SU-DHL-6 (cell line): ENCODE measurements at regions not wholly inside any gene's neighbourhood (a gene's known extent, or its start where the extent isn't known, plus 50 kb on each side); places are given as distances from the start of the nearest gene placed in this dataset.

Experiments
- H2AFZ ChIP-seq: fragments of 200-600 bp; sonication (generic); 2 replicates; pipeline ENCODE4 v1.6.1; 2014; ENCODE audit warnings: low read depth, mild to moderate bottlenecking, moderate library complexity, mixed read lengths, antibody characterized with exemption, low read length; ENCODE audit not compliant: severe bottlenecking
- H3F3A ChIP-seq: fragments of 200-600 bp; shearing (Covaris generic); 2 replicates; pipeline ENCODE4 v1.6.0; 2016; ENCODE audit warnings: antibody characterized with exemption, mild to moderate bottlenecking; ENCODE audit not compliant: insufficient read depth
- H3K27ac ChIP-seq: fragments of 200-600 bp; sonication (generic); 2 replicates; pipeline ENCODE4 v1.5.1; 2016; ENCODE audit warnings: low read depth, mild to moderate bottlenecking, low read length, moderate library complexity, mixed read lengths
- H3K27me3 ChIP-seq: fragments of 200-600 bp; sonication (generic), shearing (Covaris generic); 2 replicates; pipeline ENCODE4 v1.6.0; 2014; ENCODE audit warnings: mild to moderate bottlenecking, low read length
- H3K36me3 ChIP-seq: fragments of 200-600 bp; sonication (generic); 2 replicates; pipeline ENCODE4 v1.6.1; 2014; ENCODE audit warnings: mild to moderate bottlenecking, low read length, mixed read lengths
- H3K4me2 ChIP-seq: fragments of 300-600, 200-600 bp; shearing (Covaris generic), sonication (generic); 2 replicates; pipeline ENCODE4 v1.6.0; 2014; ENCODE audit warnings: low read length, low read depth, mild to moderate bottlenecking; ENCODE audit not compliant: poor library complexity, severe bottlenecking
- H3K4me3 ChIP-seq: fragments of 200-600 bp; sonication (generic); 2 replicates; pipeline ENCODE4 v1.5.1; 2014; ENCODE audit warnings: antibody characterized with exemption, low read length, mild to moderate bottlenecking, mixed read lengths; ENCODE audit not compliant: insufficient read depth, poor library complexity, severe bottlenecking
- H3K79me2 ChIP-seq: fragments of 200-600 bp; sonication (generic); 2 replicates; pipeline ENCODE4 v1.6.1; 2014; ENCODE audit warnings: mild to moderate bottlenecking, low read length, moderate library complexity; ENCODE audit not compliant: insufficient read depth
- H3K9ac ChIP-seq: fragments of 200-600 bp; sonication (generic); 2 replicates; pipeline ENCODE4 v1.7.0; 2014; ENCODE audit warnings: mild to moderate bottlenecking, low read length
- H3K9me2 ChIP-seq: fragments of 200-600 bp; sonication (generic); replicated peaks from 2 replicates; pipeline ENCODE4 v1.6.1; 2014; ENCODE audit warnings: low read length; ENCODE audit not compliant: insufficient read depth
- H3K9me3 ChIP-seq: fragments of 200-600 bp; sonication (generic); 2 replicates; pipeline ENCODE4 v1.6.1; 2014; ENCODE audit warnings: low read length, mixed read lengths; ENCODE audit not compliant: insufficient read depth
- H4K20me1 ChIP-seq: fragments of 200-600 bp; sonication (generic); 2 replicates; pipeline ENCODE4 v1.6.1; 2014; ENCODE audit warnings: low read depth, mild to moderate bottlenecking, antibody characterized with exemption, low read length, moderate library complexity, mixed read lengths
- EZH2phosphoT487 ChIP-seq: fragments of 200-600 bp; sonication (generic), shearing (Covaris generic); conservative IDR thresholded peaks from 2 replicates; pipeline ENCODE4 v1.6.1; 2018; ENCODE audit warnings: mild to moderate bottlenecking, antibody characterized with exemption, low read length, moderate library complexity, mixed read lengths
- TF ChIP-seq, protein P1 (sequence below): fragments of 200-600 bp; sonication (generic); IDR thresholded peaks from one replicate; pipeline ENCODE4 v1.5.1; 2017; ENCODE audit warnings: antibody characterized with exemption, mild to moderate bottlenecking, low read length, moderate library complexity; ENCODE audit not compliant: insufficient read depth, poor library complexity, severe bottlenecking

DNA sequence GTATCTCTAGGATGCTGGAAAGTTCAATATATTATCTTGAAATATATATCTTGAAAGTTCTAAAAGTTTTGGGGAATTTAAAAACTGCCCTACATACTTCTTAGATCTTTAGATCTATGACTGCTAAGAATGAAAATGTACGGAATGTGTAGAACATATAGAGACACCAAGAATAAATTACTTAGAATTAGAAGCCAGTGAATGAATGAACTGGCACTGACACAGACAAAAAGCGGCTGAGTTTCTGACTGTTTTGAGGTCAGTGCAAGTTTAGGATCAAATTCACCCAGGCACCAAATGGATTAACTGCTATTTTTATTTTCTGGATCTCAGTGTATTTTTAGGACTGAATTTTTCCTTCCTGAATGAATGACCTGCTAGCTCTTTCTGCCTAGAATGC is 411.2 kb downstream of the KCTD12 start:
- H2AFZ ChIP-seq, result no peak overlapping the region
- H3K9me2 ChIP-seq, result no peaks in the 10 kb centered on the region
- no peaks in the 10 kb centered on the region for H3K79me2 ChIP-seq
- H3F3A ChIP-seq, result no peaks in the 10 kb centered on the region
- TF ChIP-seq, protein P1, sequence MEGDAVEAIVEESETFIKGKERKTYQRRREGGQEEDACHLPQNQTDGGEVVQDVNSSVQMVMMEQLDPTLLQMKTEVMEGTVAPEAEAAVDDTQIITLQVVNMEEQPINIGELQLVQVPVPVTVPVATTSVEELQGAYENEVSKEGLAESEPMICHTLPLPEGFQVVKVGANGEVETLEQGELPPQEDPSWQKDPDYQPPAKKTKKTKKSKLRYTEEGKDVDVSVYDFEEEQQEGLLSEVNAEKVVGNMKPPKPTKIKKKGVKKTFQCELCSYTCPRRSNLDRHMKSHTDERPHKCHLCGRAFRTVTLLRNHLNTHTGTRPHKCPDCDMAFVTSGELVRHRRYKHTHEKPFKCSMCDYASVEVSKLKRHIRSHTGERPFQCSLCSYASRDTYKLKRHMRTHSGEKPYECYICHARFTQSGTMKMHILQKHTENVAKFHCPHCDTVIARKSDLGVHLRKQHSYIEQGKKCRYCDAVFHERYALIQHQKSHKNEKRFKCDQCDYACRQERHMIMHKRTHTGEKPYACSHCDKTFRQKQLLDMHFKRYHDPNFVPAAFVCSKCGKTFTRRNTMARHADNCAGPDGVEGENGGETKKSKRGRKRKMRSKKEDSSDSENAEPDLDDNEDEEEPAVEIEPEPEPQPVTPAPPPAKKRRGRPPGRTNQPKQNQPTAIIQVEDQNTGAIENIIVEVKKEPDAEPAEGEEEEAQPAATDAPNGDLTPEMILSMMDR, result no peak
- no peaks in the 10 kb centered on the region for H4K20me1 ChIP-seq
- no peak overlapping the region for H3K4me2 ChIP-seq
- no peaks in the 10 kb centered on the region for H3K9me3 ChIP-seq
- H3K9ac ChIP-seq, result no peak overlapping the region
- H3K27me3 ChIP-seq, result no peaks in the 10 kb centered on the region
- no peak overlapping the region for H3K27ac ChIP-seq
- no peak overlapping the region for H3K4me3 ChIP-seq
- H3K36me3 ChIP-seq, result no peaks in the 10 kb centered on the region

DNA sequence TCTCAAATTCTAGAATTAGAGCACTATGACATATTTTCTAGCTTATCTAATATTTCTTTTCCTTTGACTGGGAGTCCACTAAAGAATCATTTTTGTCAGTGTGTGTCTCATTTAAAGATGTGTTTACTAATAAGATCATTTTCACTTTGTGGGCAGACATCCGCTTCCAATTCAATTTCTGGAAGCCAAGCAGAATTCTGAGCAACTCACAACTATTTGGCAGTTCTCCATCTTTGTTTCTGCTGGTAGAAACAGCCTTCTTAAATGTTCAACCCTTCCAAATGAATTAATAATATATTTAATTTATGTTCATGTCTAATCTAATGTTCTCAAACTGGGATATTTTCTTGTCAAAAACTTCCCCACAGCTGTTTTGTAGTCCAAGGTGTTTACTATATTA is 411.8 kb downstream of the KCTD12 start:
- Histone ChIP-seq H3K27ac (no peak overlapping the region), H3K4me3 (no peak overlapping the region), H3K4me2 (no peak overlapping the region), H4K20me1 (no peaks in the 10 kb centered on the region), H3K9ac (no peak overlapping the region), H2AFZ (no peak overlapping the region), H3K36me3 (no peaks in the 10 kb centered on the region), H3K9me3 (no peaks in the 10 kb centered on the region), H3K9me2 (no peaks in the 10 kb centered on the region), H3K79me2 (no peaks in the 10 kb centered on the region), H3F3A (no peaks in the 10 kb centered on the region), H3K27me3 (no peaks in the 10 kb centered on the region)
- TF ChIP-seq EZH2phosphoT487, result no peak
- TF ChIP-seq, protein P1, result no peak

- Histone ChIP-seq H3K9me2 (no peaks in the 10 kb centered on the region), H3F3A (no peaks in the 10 kb centered on the region), H3K9ac (no peak overlapping the region), H4K20me1 (no peaks in the 10 kb centered on the region), H3K4me3 (no peak overlapping the region), H3K27ac (no peak overlapping the region), H3K9me3 (no peaks in the 10 kb centered on the region), H3K4me2 (no peak overlapping the region), H2AFZ (no peak overlapping the region), H3K36me3 (no peaks in the 10 kb centered on the region), H3K79me2 (no peaks in the 10 kb centered on the region), H3K27me3 (no peaks in the 10 kb centered on the region)
- TF ChIP-seq, protein P1, result peak; percentile 79
- no peak for TF ChIP-seq EZH2phosphoT487
Measured at GRCh38 chr13:76473552-76474134, 412.6 kb downstream of the KCTD12 start.

DNA sequence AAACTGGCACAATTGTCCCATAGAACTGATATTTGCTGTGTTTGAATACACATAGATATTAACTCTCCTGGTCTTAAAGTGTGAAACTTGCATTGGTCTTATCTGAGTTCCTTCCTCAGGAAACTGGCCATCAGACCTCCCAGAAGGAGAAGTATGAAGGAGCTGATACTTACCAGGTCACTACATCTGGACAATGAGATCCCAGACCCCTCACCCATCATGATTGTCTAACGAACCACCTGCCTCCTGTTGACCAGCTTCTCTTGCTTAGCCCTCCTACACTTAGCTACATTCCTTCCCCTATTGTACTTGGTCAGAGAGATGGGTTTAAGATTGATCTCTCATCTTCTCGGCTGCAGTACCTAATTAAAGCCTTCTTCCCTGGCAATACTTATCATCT is 413.3 kb downstream of the KCTD12 start:
- Histone ChIP-seq H3K9ac (no peak overlapping the region), H3K4me3 (no peak overlapping the region), H3K9me2 (no peaks in the 10 kb centered on the region), H3F3A (no peaks in the 10 kb centered on the region), H3K4me2 (no peak overlapping the region), H2AFZ (no peak overlapping the region), H3K27me3 (no peaks in the 10 kb centered on the region), H3K79me2 (no peaks in the 10 kb centered on the region), H4K20me1 (no peaks in the 10 kb centered on the region), H3K27ac (no peak overlapping the region), H3K36me3 (no peaks in the 10 kb centered on the region), H3K9me3 (no peaks in the 10 kb centered on the region)
- TF ChIP-seq, protein P1, result no peak
- no peak for TF ChIP-seq EZH2phosphoT487
